ENCODE measurements at regions not wholly inside any gene's neighbourhood (a gene's known extent, or its start where the extent isn't known, plus 50 kb on each side); places are given as distances from the start of the nearest gene placed in this dataset.

DNA sequence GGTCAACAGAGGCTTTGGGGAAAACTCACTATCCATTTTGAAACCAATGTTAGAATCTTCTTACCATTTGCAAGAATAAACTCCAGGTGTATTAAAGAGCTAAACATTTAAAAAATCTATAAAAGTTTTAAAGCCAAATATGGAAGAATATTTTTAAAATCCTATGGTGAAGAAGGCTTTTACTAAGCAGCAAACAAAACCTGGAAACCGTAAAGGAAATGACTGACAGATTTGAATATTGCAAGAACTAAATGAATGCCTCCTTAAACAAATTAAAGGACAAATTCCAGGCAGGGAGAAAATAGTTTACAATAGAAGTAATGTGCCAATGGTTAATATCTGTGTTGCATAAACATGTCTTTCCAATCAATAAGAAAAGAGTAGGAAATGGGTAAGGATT lies 68.1 kb downstream of the KLF15 start:
- H3K9me3 ChIP-seq (ENCODE audit: insufficient read depth in 2 of 2, low read depth in 1 of 2, low read length in 1 of 2) = no peaks in the 10 kb centered on the region
- 74% methylated on average over 1 of the region's 1 CpG; no CpG with 5 or more reads in 1 of the 2 experiments for WGBS, 2 experiments (ENCODE audit: extremely low coverage in 1 of 2, insufficient coverage in 1 of 2, insufficient read length in 1 of 2, insufficient replicate concordance in 2 of 2, low coverage in 1 of 2, low lambda C conversion rate in 2 of 2, missing lambda C conversion rate in 1 of 2)
- CTCF ChIA-PET (ENCODE audit: partially characterized antibody) = interaction anchor here (0.9 to 1.7 kb wide), 5 partner anchors 20 to 76 kb away, joined by 3 to 5 read pairs (median 4); no protein-coding TSS in a partner anchor
- TF ChIP-seq RNF2 (IDR thresholded peaks at IDR 0.05; ENCODE audit: borderline replicate concordance, low read depth, low read length, missing control alignments, poor library complexity, severe bottlenecking) (no peak), SIX5 (IDR thresholded peaks at IDR 0.05; ENCODE audit: low read depth, low read length) (no peak), SIN3A (conservative IDR thresholded peaks at IDR 0.05 in 1 of 2, IDR thresholded peaks at IDR 0.05 in 1 of 2; ENCODE audit: low read depth in 1 of 2, low read length in 2 of 2) (no peak), JUN (IDR thresholded peaks at IDR 0.05; ENCODE audit: low read depth, low read length) (no peak), POLR2AphosphoS5 (IDR thresholded peaks at IDR 0.05; ENCODE audit: low read depth, low read length) (no peak), TAF7 (optimal IDR thresholded peaks at IDR 0.05; ENCODE audit: borderline replicate concordance, low read depth, low read length) (no peak), MAFK (IDR thresholded peaks at IDR 0.05; ENCODE audit: low read depth, low read length) (no peak), BCL11A (IDR thresholded peaks at IDR 0.05; ENCODE audit: low read depth in 2 of 2, low read length in 2 of 2) (no peak), YY1 (IDR thresholded peaks at IDR 0.05; ENCODE audit: low read depth, low read length) (no peak), SP2 (IDR thresholded peaks at IDR 0.05; ENCODE audit: low read length) (no peak), CBX8 (IDR thresholded peaks at IDR 0.05; ENCODE audit: borderline replicate concordance, low read depth, low read length) (no peak)
- TF ChIP-seq, protein P1, sequence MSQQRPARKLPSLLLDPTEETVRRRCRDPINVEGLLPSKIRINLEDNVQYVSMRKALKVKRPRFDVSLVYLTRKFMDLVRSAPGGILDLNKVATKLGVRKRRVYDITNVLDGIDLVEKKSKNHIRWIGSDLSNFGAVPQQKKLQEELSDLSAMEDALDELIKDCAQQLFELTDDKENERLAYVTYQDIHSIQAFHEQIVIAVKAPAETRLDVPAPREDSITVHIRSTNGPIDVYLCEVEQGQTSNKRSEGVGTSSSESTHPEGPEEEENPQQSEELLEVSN (IDR thresholded peaks at IDR 0.05) = no peak
- TF ChIP-seq, protein P2, sequence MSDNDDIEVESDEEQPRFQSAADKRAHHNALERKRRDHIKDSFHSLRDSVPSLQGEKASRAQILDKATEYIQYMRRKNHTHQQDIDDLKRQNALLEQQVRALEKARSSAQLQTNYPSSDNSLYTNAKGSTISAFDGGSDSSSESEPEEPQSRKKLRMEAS (IDR thresholded peaks at IDR 0.05) = no peak

More for the DNA sequence above, 68.1 kb downstream of the KLF15 start:
- Histone ChIP-seq H4K5ac (ENCODE audit: insufficient read length, low read depth, low read length) (no peak overlapping the region), H4K8ac (ENCODE audit: extremely low read depth, insufficient read depth, low read length) (no peak overlapping the region), H3K4ac (replicated peaks; ENCODE audit: insufficient read length, low read depth, low read length) (no peak overlapping the region), H3K4me1 (replicated peaks in 1 of 4; ENCODE audit: control insufficient read depth in 3 of 4, insufficient read depth in 4 of 4, low read length in 3 of 4) (peaks cover 2 to 18% (median 10%) of the 10 kb centered on the region in 4 experiments; a peak in 6 of 7 replicates), H3K79me2 (ENCODE audit: control insufficient read depth in 1 of 2, insufficient read depth in 2 of 2, low read length in 2 of 2) (no peaks in the 10 kb centered on the region), H3K27me3 (replicated peaks in 1 of 4; ENCODE audit: control insufficient read depth in 3 of 4, extremely low read depth in 1 of 4, insufficient read depth in 3 of 4, low read length in 3 of 4) (peaks cover 0 to 24% (median 8%) of the 10 kb centered on the region in 4 experiments; a peak in 6 of 7 replicates), H4K91ac (replicated peaks; ENCODE audit: insufficient read length, low read length) (no peak overlapping the region), H2BK120ac (replicated peaks; ENCODE audit: low read depth, low read length) (no peak overlapping the region), H3K27ac (ENCODE audit: low read depth, low read length) (no peak overlapping the region), H3K79me1 (ENCODE audit: low read depth, low read length) (no peaks in the 10 kb centered on the region), H2BK5ac (ENCODE audit: low read depth, low read length) (no peak overlapping the region), H2AFZ (ENCODE audit: low read length) (no peak overlapping the region), H2BK12ac (ENCODE audit: low read depth, low read length) (no peak overlapping the region), H3K4me3 (ENCODE audit: extremely low read depth in 1 of 4, insufficient read depth in 2 of 4, low read depth in 3 of 4, low read length in 4 of 4) (no peak overlapping the region), H3K4me2 (ENCODE audit: insufficient read depth in 1 of 2, low read depth in 2 of 2, low read length in 2 of 2) (no peak overlapping the region; a peak in 1 of 4 replicates), H3K18ac (ENCODE audit: extremely low read depth, low read length) (no peak overlapping the region), H3K9ac (replicated peaks in 1 of 4; ENCODE audit: extremely low read depth in 1 of 4, low read depth in 3 of 4, low read length in 3 of 4) (no peak overlapping the region), H3K56ac (replicated peaks; ENCODE audit: insufficient read length, low read depth, low read length) (no peak overlapping the region), H3K36me3 (ENCODE audit: control insufficient read depth in 2 of 4, insufficient read depth in 4 of 4, low read length in 3 of 4) (no peaks in the 10 kb centered on the region), H3K23ac (ENCODE audit: insufficient read length) (no peak overlapping the region), H2AK5ac (ENCODE audit: low read depth, low read length) (no peak overlapping the region), H2BK20ac (ENCODE audit: low read length) (no peak overlapping the region), H3K23me2 (ENCODE audit: low read depth, low read length) (peaks cover 7% of the 10 kb centered on the region; the same call in 1 of the 2 replicates), H3K14ac (ENCODE audit: insufficient read length) (no peak overlapping the region), H2BK15ac (ENCODE audit: low read length) (no peak overlapping the region), H4K20me1 (replicated peaks in 1 of 2; ENCODE audit: control insufficient read depth in 1 of 2, insufficient read depth in 2 of 2, low read length in 2 of 2) (peaks cover 0 to 1% of the 10 kb centered on the region in 2 experiments)
- DNase-seq (ENCODE audit: low read depth in 1 of 2, low spot score in 2 of 2) = no peak
- FAIRE-seq = no peak
- POLR2A ChIA-PET (ENCODE audit: partially characterized antibody) = interaction anchor here (0.9 to 2.8 kb wide), 2 partner anchors 15 to 21 kb away, joined by 4 to 19 read pairs; no protein-coding TSS in a partner anchor
